Right lobe of liver (tissue), 6 donors: ENCODE measurements at regions not wholly inside any gene's neighbourhood (a gene's known extent, or its start where the extent isn't known, plus 50 kb on each side); places are given as distances from the start of the nearest gene placed in this dataset.
"Not testable (repeated sequence)": the region's sequence is repeated elsewhere in the genome, so short reads cannot be mapped to it uniquely, and the experiment has no call there.

Experiments
- ATAC-seq, 4 donors: fragments of 200-7000 bp; cut with Tn5 transposase; one replicate each; pipeline ENCODE4 v1.9.1; 2020; ENCODE audit warnings: mild to moderate bottlenecking in 4 of 4, moderate library complexity in 4 of 4
- DNase-seq, 3 donors: peaks; one replicate each; pipeline ENCODE4 v3.0.0-alpha.2; 2020
- H3K27ac ChIP-seq, 3 donors: fragments of 200-600 bp; one replicate each; pipeline ENCODE4 v1.8.0; 2022
- H3K27me3 ChIP-seq, 2 donors: fragments of 200-600 bp; one replicate each; pipeline ENCODE4 v1.8.0; 2022
- H3K36me3 ChIP-seq, 4 donors: fragments of 200-600 bp; sonication (generic) in 1 of 4; one replicate each; pipeline versions ENCODE4 v1.5.1 to v1.8.0; 2017 to 2022; ENCODE audit warnings: control low read depth in 1 of 4
- H3K4me1 ChIP-seq, 4 donors: fragments of 200-600 bp; sonication (generic) in 1 of 4; one replicate each; pipeline versions ENCODE4 v1.5.1 to v1.8.0; 2017 to 2022; ENCODE audit warnings: control low read depth in 1 of 4
- H3K4me3 ChIP-seq, 3 donors: fragments of 200-600 bp; one replicate each; pipeline ENCODE4 v1.8.0; 2022
- H3K9me3 ChIP-seq, 4 donors: fragments of 200-600 bp; sonication (generic) in 1 of 4; one replicate each; pipeline versions ENCODE4 v1.5.1 to v1.8.0; 2017 to 2022; ENCODE audit warnings: control low read depth in 1 of 4
- POLR2A ChIP-seq: fragments of 450-650 bp; IDR thresholded peaks from one replicate; pipeline ENCODE4 v1.6.1; 2017; ENCODE audit warnings: antibody characterized with exemption, mild to moderate bottlenecking
- WGBS: methylation state at CpG from one replicate; pipeline ENCODE4 v1.1.6; 2018; ENCODE audit warnings: low coverage, low lambda C conversion rate; ENCODE audit not compliant: insufficient coverage; ENCODE audit errors: missing lambda C conversion rate; 5-methylcytosine and 5-hydroxymethylcytosine counted together
- intact Hi-C, 2 donors: fragments of 100-400 bp; cut with DNase I; formaldehyde crosslinking; loops; one replicate each; pipeline versions ENCODE4 v1.11.2 to v1.14.1; 2022
- TF ChIP-seq, protein P1 (sequence below), 4 donors: fragments of 200-600 bp in 3 of 4; fragments of 450-650 bp in 1 of 4; IDR thresholded peaks; one replicate each; pipeline versions ENCODE4 v1.5.1 to v1.8.0; 2016 to 2022; ENCODE audit warnings: antibody characterized with exemption in 4 of 4, mild to moderate bottlenecking in 2 of 4
- donor health status: DM: no; HTN: yes; CAD: no.
- donor health status: DM: no; HTN: no; CAD: no.
- donor health status: DM: no; HTN: no; CAD: no.
- donor health status: DM: no; HTN: yes; CAD: no.
- donor health status: DM: no; HTN: yes; CAD: no.

DNA sequence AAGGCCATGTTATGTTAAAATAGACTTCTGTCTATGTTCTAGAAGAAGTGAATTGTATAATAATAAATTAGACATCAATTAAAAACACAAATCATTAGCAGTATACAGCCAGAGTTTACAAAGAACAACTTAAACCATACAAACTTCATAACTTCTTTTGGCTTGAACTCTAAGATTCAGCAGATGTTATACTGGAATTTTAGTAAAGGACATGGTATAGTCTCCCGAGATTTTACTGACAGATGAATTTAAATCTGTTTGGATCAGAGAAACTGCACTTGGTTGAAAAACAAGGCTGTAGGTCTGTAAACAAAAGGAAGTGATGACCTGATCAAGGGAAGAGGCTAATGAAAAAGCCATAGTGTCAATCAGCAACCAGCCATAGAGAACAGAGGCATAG lies 132.6 kb upstream of the TBX18 start:
- 81% methylated on average over 1 of the region's 1 CpG for WGBS
- intact Hi-C loops = no loop called here
- no peak for ATAC-seq

DNA sequence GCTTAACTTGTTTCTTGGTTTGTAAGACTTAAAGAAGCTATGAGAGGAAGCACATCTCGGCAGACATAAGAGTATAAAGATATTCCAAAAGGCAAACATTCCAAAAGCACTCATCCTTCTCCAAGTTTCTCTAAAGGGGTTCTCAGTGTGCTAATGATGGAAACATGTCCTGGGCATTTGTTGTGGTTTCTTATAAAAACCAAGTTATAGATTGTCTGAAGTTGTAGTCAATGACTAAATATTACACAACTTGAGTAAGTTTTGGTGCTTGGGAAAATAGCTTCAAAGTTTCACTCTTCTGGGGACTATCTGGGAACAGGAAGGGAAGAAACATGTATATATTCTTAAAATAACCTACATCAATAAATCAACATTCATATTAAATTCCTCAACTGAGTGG lies 128.3 kb upstream of the TBX18 start:
- no peak for DNase-seq
- TF ChIP-seq, protein P1, sequence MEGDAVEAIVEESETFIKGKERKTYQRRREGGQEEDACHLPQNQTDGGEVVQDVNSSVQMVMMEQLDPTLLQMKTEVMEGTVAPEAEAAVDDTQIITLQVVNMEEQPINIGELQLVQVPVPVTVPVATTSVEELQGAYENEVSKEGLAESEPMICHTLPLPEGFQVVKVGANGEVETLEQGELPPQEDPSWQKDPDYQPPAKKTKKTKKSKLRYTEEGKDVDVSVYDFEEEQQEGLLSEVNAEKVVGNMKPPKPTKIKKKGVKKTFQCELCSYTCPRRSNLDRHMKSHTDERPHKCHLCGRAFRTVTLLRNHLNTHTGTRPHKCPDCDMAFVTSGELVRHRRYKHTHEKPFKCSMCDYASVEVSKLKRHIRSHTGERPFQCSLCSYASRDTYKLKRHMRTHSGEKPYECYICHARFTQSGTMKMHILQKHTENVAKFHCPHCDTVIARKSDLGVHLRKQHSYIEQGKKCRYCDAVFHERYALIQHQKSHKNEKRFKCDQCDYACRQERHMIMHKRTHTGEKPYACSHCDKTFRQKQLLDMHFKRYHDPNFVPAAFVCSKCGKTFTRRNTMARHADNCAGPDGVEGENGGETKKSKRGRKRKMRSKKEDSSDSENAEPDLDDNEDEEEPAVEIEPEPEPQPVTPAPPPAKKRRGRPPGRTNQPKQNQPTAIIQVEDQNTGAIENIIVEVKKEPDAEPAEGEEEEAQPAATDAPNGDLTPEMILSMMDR (IDR thresholded peaks at IDR 0.05) = no peak
- no peak for TF ChIP-seq POLR2A
- WGBS = 67% methylated on average over 1 of the region's 1 CpG

More for the DNA sequence above, 132.6 kb upstream of the TBX18 start:
- Histone ChIP-seq H3K9me3 (no peaks in the 10 kb centered on the region), H3K27ac (no peak overlapping the region), H3K4me1 (peaks cover 0 to 4% (median 0%) of the 10 kb centered on the region in 4 donors), H3K4me3 (no peak overlapping the region), H3K36me3 (no peaks in the 10 kb centered on the region), H3K27me3 (no peaks in the 10 kb centered on the region)
- TF ChIP-seq, protein P1 (IDR thresholded peaks at IDR 0.05) = no peak
- TF ChIP-seq POLR2A = no peak
- DNase-seq = no peak

DNA sequence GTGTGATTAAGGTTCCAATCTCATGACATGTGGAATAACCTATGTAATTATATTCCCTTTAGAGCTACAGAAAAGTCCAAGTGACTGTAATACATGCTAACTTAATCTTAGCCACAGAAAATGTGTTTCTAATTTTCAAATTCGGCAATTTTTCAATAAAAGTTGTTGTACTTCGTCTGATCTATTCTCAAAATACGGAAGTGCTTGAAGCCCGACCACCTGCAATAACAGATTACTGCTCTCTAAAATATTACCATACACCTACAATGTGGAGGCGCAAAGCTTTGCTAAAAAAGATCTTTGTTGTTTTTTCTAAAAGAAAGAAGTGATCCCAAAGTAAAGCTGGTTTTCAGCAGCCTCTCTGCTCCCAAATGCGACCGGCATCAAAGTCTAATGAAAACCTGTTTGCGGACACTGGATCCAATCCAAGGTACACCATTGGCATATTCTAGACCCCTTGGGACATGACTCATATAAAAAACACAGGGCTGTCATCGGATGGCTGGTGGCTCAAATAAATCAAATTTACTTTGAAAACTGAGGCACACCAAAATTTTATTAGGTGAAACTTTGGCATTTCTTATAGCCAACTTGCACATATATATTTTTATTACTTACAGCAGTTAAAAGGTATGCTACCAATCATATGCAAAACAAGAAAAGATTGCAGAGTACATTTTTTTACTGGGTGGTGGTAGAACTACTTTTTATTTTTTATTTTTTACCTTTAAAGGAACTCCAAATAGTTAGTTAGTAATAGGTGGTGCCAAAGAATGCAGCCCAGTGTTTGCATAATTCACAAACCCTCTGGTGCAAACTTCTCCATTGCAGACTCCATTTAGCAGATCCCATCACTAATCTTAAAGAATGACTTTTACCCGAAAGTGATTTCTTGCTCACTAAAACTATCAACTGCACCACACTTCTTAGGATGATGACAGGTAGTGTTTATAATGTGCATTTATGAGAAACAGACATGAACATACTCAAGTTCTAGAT lies 118.7 kb upstream of the TBX18 start:
- peak; percentile 67 to 94 (median 78) for ATAC-seq

More for the DNA sequence above, 128.3 kb upstream of the TBX18 start:
- ATAC-seq = no peak
- intact Hi-C loops = no loop called here
- Histone ChIP-seq H3K36me3 (no peaks in the 10 kb centered on the region), H3K27ac (no peak overlapping the region), H3K27me3 (no peaks in the 10 kb centered on the region), H3K4me3 (no peak overlapping the region), H3K9me3 (no peaks in the 10 kb centered on the region), H3K4me1 (no peaks in the 10 kb centered on the region)

DNA sequence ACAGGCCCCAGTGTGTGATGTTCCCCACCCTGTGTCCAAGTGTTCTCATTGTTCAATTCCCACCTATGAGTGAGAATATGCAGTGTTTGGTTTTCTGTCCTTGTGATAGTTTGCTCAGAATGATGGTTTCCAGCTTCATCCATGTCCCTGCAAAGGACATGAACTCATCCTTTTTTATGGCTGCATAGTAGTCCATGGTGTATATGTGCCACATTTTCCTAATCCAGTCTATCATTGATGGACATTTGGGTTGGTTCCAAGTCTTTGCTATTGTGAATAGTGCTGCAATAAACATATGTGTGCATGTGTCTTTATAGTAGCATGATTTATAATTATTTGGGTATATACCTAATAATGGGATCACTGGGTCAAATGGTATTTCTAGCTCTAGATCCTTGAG lies 115.0 kb upstream of the TBX18 start:
- H3K4me1 ChIP-seq = peaks cover 0 to 11% (median 5%) of the 10 kb centered on the region in 4 donors
- H3K4me3 ChIP-seq, H3K36me3 ChIP-seq, intact Hi-C loops, ATAC-seq, H3K27ac ChIP-seq, DNase-seq, H3K9me3 ChIP-seq, H3K27me3 ChIP-seq: not testable (repeated sequence)

More for the DNA sequence above, 118.7 kb upstream of the TBX18 start:
- peak overlapping the region in 2 of 3 donors; percentile 9 to 33 for H3K4me3 ChIP-seq
- no peaks in the 10 kb centered on the region for H3K27me3 ChIP-seq
- peak overlapping the region in 1 of 3 donors; percentile 39 for H3K27ac ChIP-seq
- no peaks in the 10 kb centered on the region for H3K36me3 ChIP-seq
- H3K4me1 ChIP-seq = no peaks in the 10 kb centered on the region
- no peak for DNase-seq
- H3K9me3 ChIP-seq = no peaks in the 10 kb centered on the region
- WGBS = 50% methylated on average over 10 of the region's 10 CpGs
- intact Hi-C loops = no loop called here
- TF ChIP-seq, protein P1 (IDR thresholded peaks at IDR 0.05) = no peak
- TF ChIP-seq POLR2A = no peak

DNA sequence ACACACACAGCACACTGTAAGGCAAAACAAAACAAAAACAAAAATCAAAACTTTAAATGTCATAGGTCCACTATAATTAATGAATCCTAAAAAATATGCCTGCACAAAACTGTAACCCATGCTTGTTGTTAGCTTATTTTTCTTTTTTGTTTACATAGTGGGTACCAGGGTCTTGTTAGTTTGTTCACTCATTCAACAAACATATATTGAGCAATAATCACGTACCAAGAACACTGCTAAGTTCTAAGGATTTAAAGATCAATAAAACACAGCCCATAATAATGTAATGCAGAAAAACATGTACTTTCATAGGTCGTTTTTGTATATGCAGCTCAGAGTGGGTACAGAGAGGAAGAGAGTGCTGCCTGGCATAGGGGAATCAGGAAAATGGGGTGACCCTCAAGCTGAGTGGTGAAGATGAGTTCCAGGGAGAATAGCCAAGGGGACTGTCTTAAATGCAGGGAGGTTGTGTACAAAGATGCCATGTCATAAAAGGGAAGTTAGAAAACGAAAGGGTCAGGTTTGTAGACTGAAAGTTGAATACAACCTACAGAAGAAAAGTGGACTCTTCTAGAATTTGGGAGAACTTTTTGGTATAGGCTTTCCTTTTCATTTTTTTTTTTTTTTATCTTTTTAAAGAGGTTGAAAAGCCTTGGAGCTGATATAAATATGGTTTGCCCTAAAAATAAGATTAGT lies 113.3 kb upstream of the TBX18 start:
- DNase-seq (no peak), ATAC-seq (peak; percentile 16 to 80 (median 48))
- Histone ChIP-seq H3K4me1 (peaks cover 0 to 11% (median 5%) of the 10 kb centered on the region in 4 donors), H3K36me3 (no peaks in the 10 kb centered on the region), H3K27ac (peak overlapping the region in 1 of 3 donors; percentile 4), H3K27me3 (no peaks in the 10 kb centered on the region), H3K9me3 (no peaks in the 10 kb centered on the region), H3K4me3 (no peak overlapping the region)
- WGBS = 14% methylated on average over 3 of the region's 3 CpGs
- no peak for TF ChIP-seq POLR2A
- intact Hi-C loops = no loop called here
